Astrocyte of the spinal cord (primary cell): ENCODE measurements at regions not wholly inside any gene's neighbourhood (a gene's known extent, or its start where the extent isn't known, plus 50 kb on each side); places are given as distances from the start of the nearest gene placed in this dataset.

Source experiments
- DNase-seq: peaks from one replicate; pipeline ENCODE4 v3.0.0; 2011; ENCODE audit warnings: low read depth, low spot score
- H3K4me3 ChIP-seq: 2 replicates; pipeline ENCODE4 v1.5.1; 2011; ENCODE audit warnings: low read depth, mild to moderate bottlenecking, low read length, moderate library complexity
- in situ Hi-C: cut with HindIII; loops from 2 replicates; pipeline ENCODE4 v1.10.0; 2017; ENCODE audit warnings: low sequenced_read_pairs
- TF ChIP-seq, protein P1 (sequence below): IDR thresholded peaks from 2 replicates; pipeline ENCODE4 v1.5.1; 2012; ENCODE audit warnings: low read depth, mild to moderate bottlenecking, low read length, inconsistent platforms

DNA sequence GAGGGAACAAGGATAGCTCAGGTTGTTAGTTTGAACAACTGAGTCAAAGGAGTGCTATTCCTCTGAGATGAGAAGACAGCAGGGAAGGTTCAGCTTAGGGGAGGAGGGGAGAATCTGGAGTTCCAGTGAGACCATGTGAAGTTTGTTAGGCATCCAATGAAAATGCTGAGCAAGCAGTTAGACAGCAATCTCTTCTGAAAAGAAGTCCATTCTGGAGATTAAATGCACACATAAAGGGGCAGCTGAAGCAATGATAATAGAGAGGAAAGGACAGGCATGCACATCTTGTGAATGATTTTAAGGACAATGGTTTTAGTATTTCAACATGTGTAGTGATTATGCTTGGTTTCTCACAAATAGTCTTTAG is 89.7 kb upstream of the GHITM start:
- H3K4me3 ChIP-seq, result no peak overlapping the region
- no peak for DNase-seq
- in situ Hi-C loops, result no loop called here
- TF ChIP-seq, protein P1, sequence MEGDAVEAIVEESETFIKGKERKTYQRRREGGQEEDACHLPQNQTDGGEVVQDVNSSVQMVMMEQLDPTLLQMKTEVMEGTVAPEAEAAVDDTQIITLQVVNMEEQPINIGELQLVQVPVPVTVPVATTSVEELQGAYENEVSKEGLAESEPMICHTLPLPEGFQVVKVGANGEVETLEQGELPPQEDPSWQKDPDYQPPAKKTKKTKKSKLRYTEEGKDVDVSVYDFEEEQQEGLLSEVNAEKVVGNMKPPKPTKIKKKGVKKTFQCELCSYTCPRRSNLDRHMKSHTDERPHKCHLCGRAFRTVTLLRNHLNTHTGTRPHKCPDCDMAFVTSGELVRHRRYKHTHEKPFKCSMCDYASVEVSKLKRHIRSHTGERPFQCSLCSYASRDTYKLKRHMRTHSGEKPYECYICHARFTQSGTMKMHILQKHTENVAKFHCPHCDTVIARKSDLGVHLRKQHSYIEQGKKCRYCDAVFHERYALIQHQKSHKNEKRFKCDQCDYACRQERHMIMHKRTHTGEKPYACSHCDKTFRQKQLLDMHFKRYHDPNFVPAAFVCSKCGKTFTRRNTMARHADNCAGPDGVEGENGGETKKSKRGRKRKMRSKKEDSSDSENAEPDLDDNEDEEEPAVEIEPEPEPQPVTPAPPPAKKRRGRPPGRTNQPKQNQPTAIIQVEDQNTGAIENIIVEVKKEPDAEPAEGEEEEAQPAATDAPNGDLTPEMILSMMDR, result no peak

DNA sequence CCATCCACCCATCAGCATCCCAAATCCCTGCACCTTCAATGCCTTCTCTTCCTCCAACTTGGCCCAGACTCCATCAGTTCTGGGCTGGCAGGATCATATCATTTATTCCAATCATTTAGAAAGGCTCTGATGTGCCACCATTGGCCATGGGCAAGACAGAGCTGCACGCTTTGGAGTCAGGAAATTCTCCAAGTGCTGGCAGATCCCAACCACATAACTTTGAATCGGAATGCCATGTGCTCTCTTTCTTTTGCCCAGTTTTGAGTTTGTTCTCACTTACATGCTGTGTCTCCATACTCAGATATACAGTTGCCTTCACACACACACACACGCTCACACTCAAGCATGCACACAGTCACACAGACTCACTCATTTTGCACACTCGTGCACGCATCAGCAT is 85.7 kb upstream of the GHITM start:
- DNase-seq, result no peak
- H3K4me3 ChIP-seq, result no peak overlapping the region
- in situ Hi-C loops, result no loop called here
- TF ChIP-seq, protein P1, result no peak

DNA sequence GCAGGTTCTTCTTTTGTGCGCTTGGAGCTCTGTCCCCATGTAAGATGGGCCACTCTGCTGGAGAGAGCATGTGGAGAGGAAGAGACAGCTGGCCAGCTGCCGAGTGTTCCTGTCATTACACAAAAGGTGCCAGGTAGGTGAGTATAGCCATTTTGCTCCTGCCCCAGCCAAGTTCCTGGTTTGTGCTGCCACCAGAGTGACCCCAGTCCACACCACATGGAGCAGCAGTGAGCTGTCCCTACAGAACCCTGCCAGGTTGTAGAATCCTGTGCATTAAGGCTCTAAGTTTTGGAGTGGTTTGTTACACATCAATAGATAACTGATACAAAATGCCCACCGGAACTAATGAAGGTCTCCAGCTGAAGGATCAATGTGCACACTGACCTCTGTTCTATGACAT is 84.6 kb upstream of the GHITM start:
- TF ChIP-seq, protein P1, result no peak
- DNase-seq, result no peak
- in situ Hi-C loops, result no loop called here
- no peak overlapping the region for H3K4me3 ChIP-seq

DNA sequence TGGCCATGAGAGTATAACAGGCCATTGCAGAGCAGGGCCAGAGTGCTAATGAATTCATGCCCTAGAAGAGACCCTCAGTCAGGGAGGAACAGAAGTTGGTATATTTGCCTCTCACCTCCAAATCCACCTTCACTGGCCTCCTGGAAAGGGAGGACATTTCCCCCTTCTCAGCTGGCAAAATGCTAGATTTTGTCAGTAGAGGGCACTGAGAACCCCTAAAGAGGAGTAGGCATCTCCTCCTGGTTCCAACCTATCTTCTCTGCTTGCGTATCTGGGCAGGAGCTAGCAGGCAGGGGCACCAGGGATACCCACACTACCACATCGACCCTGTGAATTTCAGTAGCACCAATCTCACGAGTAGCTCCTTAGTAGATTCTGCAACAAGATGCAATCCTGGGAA is 79.8 kb upstream of the GHITM start:
- in situ Hi-C loops, result no loop called here
- DNase-seq, result no peak
- no peak overlapping the region for H3K4me3 ChIP-seq
- TF ChIP-seq, protein P1, result no peak

DNA sequence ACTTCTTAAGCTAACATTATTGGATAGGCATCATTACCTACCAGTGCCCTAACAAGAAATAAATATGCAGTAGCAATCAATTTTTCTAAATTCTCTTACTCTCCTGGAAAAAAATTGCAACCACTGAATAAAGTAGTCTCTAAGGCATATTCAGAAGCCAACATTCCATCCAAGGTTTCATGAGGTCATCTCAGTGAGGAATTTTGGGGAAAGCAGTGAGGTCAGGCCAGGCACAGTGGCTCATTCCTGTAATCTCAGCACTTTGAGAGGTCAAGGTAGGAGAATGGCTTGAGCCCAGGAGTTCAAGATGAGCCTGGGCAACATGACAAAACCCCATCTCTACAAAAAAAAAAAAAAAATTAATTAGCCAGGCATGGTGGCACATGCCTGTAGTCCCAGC is 75.9 kb upstream of the GHITM start:
- TF ChIP-seq, protein P1, result no peak
- no peak overlapping the region for H3K4me3 ChIP-seq
- no peak for DNase-seq
- in situ Hi-C loops, result no loop called here

DNA sequence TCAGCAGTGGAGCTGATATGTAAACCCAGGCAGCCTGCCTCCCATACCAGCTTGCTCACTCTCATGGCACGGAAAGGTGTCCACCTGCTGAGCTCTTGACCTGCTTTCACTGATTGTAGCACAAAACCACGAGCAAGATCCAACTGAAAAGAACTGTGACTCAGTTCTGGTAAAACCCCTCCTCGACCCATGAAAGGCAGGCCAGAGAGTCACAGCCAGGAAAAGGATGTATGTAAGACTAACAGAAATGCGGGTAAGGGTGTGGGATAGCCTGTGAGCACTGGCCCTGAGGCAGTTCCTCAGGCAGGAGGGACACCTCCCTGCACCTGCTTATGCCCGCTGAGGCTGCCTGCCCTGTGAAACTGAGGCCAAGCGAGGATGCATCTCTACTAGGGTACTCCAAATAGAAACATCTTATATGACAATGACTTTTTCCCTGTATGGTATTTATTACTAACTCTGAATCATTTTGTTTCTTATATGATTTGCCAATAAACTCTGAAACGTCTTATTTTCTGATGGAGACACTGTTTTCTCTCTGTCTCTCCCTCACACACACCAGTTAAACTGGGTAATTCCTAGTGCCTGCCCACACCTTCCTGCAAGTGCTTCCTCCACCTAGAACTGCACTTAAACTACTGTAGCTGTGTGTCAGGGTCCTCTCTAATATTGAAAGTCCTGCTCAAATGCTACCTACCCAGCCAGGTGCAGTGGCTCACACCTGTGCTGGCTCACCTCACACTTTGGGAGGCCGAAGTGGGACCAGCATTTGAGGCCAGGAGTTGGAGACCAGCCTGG is 73.3 kb upstream of the GHITM start:
- in situ Hi-C loops, result no loop called here
- no peak overlapping the region for H3K4me3 ChIP-seq
- TF ChIP-seq, protein P1, result no peak
- no peak for DNase-seq
